GM18511 (cell line): ENCODE measurements at regions not wholly inside any gene's neighbourhood (a gene's known extent, or its start where the extent isn't known, plus 50 kb on each side); places are given as distances from the start of the nearest gene placed in this dataset.
"Not testable (repeated sequence)": the region's sequence is repeated elsewhere in the genome, so short reads cannot be mapped to it uniquely, and the experiment has no call there.

Experiments
- ATAC-seq: cut with Tn5 transposase; IDR thresholded peaks from one replicate; pipeline ENCODE4 v1.9.1; 2021; ENCODE audit warnings: mild to moderate bottlenecking, moderate library complexity; ENCODE audit not compliant: unreplicated experiment

DNA sequence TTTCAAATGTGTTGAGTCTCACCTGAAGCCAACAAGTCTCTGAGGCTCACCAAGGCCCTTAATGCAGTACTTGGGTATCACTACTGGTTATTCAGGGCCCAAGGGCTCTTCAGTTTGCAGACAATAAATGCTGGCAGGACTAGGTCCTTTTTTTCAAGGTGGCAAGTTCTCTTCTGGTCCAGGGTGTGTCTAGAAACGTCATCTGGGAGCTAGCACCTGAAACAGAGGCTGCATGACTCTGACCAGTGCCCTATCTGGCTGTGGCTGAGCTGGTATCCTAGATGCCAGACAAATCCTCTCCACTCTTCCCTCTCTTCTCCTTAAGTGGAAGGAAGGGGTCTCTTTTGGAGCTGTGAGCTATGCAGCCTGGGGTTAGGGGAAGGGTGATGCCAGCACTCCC, 276.8 kb downstream of the PYDC2 start:
- no peak for ATAC-seq

DNA sequence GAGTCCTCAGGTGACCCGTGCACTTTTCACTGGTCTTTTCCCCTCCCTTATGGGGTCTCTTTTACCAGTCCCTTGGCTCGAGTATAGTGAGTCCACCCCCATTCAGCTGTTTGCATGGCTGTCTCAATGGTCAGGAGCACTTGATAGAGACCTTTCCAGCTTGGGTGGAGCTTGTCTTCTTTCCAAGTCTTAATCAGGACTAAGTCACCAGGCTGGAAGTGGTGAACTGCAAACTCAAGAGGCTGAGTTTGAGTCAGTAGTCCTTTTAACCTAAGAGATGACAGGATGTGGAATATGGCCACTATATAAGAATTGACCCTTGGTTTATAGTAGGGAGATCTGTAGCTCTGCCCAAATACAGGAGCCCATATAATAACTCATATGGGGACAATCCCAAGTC, 279.7 kb downstream of the PYDC2 start:
- ATAC-seq = no peak

DNA sequence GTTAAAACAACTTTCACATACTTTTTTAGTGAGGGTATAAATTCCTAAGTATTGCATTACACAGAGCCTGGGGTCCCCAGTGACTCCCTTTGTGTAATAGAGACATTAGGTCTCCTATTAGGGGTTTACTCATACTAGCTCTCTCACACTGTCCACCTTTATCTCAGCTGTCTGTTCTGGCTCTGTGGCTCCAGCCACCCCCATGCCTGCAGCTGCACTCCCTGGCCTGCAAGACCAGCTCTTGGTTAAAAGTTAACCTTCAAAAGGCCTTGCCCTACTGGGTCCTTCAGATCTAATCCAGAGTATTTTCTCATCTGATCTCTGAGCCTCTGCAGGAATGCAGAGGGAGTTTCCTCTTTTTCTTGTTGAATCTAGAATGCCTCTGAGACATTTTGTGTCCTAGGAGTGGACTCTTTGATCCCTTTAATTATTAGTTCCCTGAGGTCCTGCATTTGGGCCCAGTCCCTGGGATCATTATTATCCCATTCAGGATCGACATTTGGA, 280.9 kb downstream of the PYDC2 start:
- not testable (repeated sequence) for ATAC-seq

DNA sequence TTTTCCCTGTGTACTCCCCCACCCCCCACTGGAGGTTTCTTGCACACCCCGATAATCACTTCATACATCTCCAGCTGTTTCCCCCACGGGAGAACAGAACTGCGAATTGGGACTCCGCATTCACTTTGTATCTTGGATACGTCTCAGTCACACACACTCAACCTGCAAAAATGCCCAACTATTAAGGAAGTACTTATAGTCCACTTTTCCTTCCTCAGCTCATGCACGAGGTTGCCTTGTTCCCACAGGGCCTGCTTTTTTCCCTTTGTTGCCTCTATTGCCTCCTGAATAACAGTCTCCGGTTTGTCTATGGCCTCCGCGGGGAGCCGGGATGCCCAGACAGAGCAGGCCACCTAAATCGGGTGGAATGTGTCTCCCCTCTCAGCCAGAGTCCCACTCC, 282.3 kb downstream of the PYDC2 start:
- ATAC-seq = no peak

DNA sequence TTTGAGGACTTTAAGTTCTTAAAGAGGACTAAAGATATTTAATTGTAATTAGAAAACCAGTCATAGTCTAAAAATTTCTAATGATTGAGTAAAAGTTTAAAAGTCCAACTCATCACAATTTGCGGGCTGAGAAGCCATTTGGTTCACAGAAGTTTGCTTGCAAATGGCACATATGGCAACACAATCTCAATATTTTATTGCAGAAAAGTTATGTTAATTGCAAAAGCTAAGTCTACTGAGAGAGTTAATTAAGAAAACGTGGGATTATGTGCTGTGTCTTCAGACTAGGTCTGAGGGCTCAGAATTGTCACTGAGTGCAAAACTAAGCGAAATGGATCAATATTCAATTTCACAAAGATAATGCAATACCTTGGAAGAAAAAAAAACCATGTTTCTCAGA, 289.7 kb downstream of the PYDC2 start:
- ATAC-seq = no peak

DNA sequence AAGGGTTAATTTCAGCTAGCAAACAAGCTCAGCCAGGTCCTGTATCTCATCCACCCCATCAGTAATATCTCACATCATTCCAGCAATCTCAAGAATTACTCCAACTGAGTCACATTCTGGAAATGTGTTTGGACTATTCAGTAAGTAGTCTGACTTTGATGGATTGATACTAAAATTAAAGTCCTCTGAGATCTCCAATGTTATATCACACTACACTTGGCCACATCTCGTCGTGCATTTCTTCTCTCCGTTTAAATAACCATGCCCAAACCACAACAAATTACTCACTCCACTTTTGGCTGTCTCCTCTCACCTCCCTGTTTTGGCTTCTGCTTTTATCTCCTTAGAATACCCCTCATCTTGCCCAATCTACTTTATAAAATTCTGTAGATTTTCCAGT, 292.2 kb downstream of the PYDC2 start:
- no peak for ATAC-seq

DNA sequence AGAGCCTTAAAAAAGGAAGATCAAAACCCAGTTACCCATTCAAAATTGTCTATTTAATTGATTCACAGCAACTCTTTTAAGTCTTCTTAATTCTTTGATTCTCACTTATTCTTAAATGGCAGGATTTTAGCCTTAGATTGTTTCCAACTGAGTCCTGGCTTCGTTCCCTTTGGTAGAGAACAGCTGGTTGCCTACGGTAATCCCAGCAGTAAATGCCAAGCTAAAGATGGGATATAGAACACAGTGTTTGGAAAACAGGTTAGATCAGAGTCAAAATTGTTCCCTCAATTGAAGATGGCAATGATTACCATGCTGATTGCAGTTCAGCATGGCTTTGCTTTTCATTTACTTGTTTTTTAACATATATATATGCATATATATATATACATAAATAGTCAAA, 300.9 kb downstream of the PYDC2 start:
- no peak for ATAC-seq

DNA sequence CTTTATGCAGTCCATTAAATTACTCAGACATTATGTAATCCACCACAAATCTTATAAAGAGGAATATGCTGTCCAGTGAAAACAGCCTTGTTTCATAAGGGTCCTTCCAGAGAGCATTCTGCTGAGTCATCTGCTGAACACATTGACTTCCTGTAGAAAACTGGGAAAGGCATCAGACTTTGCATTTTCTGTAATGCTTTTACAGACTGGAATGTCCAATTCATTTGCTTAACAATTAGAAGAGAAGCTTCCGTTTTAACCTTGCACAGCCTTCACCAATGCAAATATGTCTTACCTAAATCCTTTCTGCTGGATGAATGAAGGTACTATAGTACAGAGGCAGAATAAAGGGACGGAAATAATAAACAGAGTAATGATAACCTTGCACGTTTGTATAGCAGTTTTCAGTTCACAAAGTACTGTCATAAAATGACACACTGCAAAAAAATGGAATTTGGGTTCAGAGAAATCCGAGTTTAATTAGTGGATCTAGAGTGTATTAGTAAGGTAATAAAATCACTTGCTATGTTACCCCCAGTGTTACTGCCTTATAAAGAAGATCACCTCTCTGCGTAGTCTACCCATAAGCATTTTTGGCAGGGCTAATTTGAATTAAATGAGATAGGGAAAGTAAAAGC, 301.5 kb downstream of the PYDC2 start:
- ATAC-seq = no peak

DNA sequence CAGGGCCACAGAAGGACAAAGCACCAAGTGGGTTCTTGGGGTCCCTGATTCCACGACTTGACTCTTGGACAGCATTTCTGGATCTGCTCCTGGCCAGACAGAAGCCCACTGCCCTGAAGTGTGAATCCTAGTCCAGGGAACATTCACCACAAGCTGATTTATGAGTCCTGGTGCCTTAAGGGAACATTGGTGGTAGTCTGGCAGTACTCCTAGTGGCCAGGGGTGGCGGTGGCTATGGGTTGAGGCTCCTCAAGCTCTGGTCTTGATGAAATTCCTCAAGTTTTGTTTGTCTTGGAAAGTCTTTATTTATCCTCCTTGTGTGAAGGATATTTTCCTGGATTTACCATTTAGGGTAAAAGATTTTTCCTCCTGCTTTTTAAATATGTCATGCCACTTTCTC, 307.5 kb downstream of the PYDC2 start:
- ATAC-seq = no peak

DNA sequence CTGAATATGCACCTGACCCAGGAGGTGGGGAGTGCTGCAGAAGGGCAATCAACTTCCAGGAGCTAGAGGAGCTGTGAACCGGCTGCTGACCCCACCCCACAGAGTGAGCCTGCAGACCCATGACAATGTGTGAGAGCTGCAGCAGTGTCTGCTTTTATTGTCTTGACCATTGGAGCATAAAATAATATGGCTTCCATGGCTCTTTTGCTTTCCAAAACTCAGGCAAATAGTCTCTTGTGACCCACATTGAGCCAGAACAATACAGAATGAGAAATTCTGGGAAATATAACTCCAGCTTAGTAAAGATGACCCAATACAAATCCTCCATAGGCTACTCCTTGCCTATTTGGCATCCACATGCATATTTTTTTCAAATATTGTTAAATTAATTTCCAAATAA, 309.6 kb downstream of the PYDC2 start:
- no peak for ATAC-seq

DNA sequence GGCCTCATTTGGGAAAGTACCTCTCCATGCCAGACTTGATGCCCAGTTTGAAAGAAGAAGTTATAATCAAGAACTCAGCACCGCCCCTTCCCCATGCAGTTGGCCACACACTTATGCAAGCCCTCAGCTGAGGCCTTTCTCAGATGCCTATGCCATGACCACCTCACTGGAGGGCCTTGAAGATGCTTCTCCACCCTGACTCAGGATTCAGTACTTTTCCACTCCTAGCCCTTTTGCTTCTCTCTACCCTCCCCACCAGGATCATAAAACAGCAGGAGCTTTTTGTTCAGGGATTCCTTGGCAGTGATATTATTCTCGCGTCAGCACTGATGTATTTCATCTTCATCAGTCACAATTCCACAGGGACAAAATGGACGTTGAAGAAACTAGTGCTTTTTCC, 313.5 kb downstream of the PYDC2 start:
- no peak for ATAC-seq

DNA sequence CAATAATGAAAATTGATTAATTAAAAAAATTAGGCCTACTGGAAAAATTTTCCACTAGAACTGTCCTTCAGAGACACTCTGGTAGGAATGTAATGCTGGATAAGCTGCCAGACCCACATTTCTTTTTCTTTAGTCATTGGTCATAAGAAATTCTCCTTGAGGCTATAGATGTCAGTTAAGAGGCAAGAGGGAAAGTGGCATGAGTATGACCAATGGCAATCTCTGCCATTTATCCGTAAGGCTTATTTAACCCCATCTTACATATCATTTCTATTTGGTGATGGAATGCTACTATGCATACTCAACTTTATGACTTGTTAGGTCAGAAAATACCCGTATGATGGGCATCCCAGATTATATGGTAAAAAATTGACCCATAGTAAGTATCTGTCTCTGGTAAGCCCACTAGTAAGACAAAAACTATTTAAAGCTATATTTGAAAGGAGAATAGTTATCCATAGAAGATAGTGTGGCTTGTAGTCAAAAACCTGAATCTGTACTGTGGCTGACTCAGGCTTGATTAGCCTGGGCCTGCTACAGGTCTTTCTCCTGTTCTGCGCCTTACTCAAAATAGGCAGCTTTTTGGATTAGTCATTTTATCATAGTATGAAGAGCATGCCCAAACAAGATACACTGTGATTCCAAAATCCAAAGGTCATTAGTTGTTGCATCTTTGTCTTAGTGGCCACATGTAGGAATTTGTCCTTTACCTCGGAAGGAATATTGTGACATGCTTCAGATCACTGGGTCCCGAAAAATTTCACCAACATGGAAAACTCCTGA, 314.7 kb downstream of the PYDC2 start:
- no peak for ATAC-seq

DNA sequence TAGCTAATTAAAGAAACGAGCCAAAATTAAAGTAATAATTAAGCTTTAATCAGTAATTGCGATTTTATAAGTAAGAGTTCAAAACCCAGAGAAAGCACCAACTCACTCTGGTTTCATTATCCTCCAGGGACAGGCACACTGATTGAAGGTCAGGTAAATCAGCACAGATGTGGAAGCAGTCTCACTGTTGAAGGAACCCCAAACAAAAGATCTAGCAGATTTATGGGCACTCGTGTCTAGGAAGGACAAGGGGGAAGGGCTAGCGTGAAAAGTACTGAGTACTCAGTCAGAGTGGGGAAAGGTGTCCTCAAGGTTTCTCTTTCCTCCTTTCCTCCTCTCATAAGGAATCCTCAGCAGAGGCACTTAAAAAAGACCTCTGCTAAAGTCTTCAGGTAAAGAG, 320.1 kb downstream of the PYDC2 start:
- ATAC-seq = no peak

DNA sequence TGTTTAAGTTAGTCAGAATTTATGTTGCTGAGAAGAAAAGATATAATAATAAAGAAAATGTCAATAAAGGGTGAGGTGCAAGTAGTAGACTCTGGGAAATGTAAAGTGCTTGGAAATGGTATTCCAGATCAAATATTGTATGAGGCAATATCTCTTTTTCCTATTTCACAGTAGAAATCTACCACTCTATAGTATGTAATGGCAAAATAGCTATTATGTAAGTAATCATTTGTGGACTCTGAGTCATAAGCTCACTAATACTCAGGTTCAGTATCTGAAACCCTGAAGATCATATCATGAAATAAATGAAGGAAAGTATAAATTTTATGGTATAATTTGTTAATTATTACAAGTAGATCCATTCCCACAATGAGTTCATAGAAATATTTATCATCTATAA, 322.1 kb downstream of the PYDC2 start:
- no peak for ATAC-seq

DNA sequence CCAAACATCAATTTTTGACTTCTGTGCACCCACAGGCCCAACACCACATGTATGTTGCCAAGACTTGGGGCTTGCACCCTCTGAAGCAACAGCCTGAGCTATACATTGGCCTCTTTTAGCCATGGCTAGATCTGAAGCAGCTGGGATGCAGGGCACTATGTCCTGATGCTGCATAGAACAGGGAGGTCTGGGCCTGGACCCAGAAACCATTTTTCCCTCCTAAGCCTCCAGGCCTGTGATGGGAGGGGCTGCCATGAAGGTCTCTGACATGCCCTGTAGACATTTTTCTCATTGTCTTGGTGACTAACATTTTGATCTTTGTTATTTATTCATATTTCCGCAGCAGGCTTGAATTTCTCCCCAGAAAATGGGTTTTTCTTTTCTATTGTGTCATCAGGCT, 330.0 kb downstream of the PYDC2 start:
- no peak for ATAC-seq

DNA sequence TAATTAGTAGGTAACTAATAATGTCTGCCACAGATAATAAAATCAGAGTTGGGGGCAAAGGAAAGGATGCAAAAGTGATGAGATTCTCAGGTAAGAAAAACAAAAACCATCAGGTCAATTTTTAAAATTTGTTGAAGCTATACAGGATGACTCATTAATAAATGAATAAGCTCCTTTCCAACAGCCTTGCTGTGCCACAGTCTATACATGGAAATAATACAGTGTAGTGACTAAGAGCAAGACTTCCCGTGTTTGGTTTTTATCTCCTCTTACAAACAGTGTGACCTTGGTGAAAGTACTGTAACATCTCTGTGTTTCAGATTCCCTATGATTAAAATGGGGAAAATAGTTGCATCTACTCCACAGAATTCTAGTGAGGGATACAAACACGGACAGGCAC, 331.6 kb downstream of the PYDC2 start:
- ATAC-seq = no peak

DNA sequence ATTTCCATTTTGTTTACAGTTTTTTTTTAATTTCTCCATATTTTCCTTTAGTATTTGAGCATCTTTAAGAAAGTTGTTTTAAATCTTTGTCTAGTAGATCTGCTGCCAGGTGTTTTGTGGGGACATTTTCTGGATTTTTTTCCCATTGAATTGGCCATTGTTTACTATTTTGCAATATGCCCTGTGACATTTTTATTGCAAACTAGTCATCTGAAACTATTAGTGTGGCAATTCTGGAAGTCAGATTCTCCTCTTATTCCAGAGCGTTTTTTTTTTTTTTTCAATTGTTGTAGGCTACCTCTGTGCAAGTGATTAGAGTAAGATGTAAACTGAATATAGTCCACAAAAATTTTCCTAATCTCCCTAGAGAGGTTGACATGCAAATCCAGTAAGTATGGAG, 334.2 kb downstream of the PYDC2 start:
- ATAC-seq = no peak

DNA sequence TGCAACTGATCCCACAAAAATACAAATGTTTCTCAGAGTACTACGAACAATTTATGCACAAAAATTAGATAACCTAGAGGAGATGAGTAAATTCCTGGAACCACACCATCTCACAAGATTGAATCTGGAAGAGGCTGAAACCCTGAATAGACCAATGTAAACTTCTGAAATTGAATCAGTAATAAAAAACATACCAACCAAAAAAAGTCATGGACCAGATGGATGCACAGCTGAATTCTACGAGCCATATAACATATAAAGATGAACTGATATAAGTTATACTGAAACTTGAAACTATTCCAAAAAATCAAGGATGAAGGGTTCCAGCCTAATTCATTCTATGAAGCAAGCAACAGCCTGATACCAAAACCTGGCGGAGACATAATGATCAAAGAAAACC, 336.3 kb downstream of the PYDC2 start:
- ATAC-seq = no peak

DNA sequence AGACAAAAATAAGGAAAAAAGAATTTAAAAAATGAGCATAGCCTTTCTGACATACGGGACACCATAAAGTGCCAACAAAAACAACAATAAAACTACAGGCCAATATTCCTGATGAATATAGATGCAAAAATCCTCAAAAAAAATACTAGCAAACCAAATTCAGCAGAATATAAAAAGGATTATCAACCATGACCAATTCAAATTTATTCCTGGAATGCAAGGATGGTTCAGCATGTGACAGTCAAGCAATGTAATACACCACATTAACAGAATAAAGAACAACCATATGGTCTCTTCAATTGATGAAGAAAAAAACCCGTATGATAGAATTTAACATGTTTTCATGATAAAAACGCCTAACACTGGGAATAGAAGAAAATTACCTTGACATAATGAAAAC, 341.7 kb downstream of the PYDC2 start:
- no peak for ATAC-seq

DNA sequence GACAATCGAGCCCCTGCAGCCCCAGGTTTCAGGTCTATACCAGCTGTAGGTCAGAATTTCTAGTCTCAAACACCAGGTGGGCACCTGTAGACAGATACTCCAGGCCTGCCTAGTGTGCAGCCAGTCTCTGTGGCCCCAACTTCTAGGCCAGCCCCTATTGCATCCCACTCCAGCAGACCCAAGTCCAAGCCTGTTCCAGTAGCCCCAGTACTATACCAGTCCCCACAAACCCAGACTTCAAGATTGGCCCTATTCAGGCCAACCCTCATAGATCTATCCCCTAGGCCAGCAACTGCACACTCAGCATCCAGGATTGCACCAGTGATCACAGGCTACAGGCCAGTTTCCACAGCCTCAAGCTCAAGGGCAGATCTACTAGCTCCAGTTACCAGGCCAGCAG, 344.0 kb downstream of the PYDC2 start:
- no peak for ATAC-seq

DNA sequence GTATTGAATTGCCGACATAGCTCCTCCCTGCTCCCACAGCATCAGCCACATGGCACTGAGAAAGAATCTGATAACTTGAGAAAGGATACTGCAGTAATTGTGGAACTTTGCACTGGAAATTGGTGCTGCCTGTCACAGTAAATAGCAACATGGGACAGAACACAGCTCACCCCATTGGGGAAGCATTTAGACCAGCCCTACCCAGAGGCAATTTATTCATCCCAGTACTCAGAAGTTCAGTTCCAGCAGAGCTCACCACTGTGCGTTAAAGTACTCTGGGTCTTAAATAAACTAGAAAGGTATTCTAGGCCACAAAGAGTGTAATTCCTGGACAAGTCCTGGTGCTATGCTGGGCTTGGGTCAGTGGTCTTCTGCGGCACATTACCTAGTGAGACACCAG, 347.1 kb downstream of the PYDC2 start:
- no peak for ATAC-seq

DNA sequence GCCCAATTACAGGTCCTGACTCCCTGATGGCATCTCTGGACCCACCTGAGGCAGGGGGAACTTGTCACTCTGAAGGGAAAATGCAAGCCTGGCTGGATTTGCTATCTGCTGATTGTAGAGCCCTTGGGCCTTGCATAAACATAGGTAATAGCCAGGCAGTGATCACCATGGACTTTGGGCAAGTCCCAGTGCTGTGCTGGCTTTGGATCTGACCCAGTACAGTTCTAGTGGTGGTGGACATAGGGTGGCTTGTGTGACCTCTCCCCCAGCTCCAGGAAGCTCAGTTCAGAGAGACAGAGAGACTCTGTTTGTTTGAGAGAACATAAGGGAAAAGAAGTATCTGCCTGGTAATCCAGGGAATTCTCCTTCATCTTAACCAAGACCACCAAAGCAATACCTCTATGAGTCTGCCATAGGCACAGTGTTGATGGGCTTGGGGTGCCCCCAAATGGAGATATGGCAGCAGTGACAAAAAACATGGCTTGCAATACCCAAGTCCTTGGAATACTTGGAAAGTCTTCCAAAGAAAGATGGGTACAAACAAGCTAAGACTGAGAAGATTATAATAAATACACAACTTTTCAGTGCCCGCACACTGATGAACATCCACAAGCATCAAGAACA, 348.5 kb downstream of the PYDC2 start:
- ATAC-seq = no peak
